Right lobe of liver (tissue), 6 donors: ENCODE measurements at regions not wholly inside any gene's neighbourhood (a gene's known extent, or its start where the extent isn't known, plus 50 kb on each side); places are given as distances from the start of the nearest gene placed in this dataset.
"Not testable (repeated sequence)": the region's sequence is repeated elsewhere in the genome, so short reads cannot be mapped to it uniquely, and the experiment has no call there.

Source experiments
- ATAC-seq, 4 donors: fragments of 200-7000 bp; cut with Tn5 transposase; one replicate each; pipeline ENCODE4 v1.9.1; 2020; ENCODE audit warnings: mild to moderate bottlenecking in 4 of 4, moderate library complexity in 4 of 4
- DNase-seq, 3 donors: peaks; one replicate each; pipeline ENCODE4 v3.0.0-alpha.2; 2020
- H3K27ac ChIP-seq, 3 donors: fragments of 200-600 bp; one replicate each; pipeline ENCODE4 v1.8.0; 2022
- H3K27me3 ChIP-seq, 2 donors: fragments of 200-600 bp; one replicate each; pipeline ENCODE4 v1.8.0; 2022
- H3K36me3 ChIP-seq, 4 donors: fragments of 200-600 bp; sonication (generic) in 1 of 4; one replicate each; pipeline versions ENCODE4 v1.5.1 to v1.8.0; 2017 to 2022; ENCODE audit warnings: control low read depth in 1 of 4
- H3K4me1 ChIP-seq, 4 donors: fragments of 200-600 bp; sonication (generic) in 1 of 4; one replicate each; pipeline versions ENCODE4 v1.5.1 to v1.8.0; 2017 to 2022; ENCODE audit warnings: control low read depth in 1 of 4
- H3K4me3 ChIP-seq, 3 donors: fragments of 200-600 bp; one replicate each; pipeline ENCODE4 v1.8.0; 2022
- H3K9me3 ChIP-seq, 4 donors: fragments of 200-600 bp; sonication (generic) in 1 of 4; one replicate each; pipeline versions ENCODE4 v1.5.1 to v1.8.0; 2017 to 2022; ENCODE audit warnings: control low read depth in 1 of 4
- CTCF ChIP-seq, 4 donors: fragments of 200-600 bp in 3 of 4; fragments of 450-650 bp in 1 of 4; IDR thresholded peaks; one replicate each; pipeline versions ENCODE4 v1.5.1 to v1.8.0; 2016 to 2022; ENCODE audit warnings: antibody characterized with exemption in 4 of 4, mild to moderate bottlenecking in 2 of 4
- POLR2A ChIP-seq: fragments of 450-650 bp; IDR thresholded peaks from one replicate; pipeline ENCODE4 v1.6.1; 2017; ENCODE audit warnings: antibody characterized with exemption, mild to moderate bottlenecking
- WGBS: methylation state at CpG from one replicate; pipeline ENCODE4 v1.1.6; 2018; ENCODE audit warnings: low coverage, low lambda C conversion rate; ENCODE audit not compliant: insufficient coverage; ENCODE audit errors: missing lambda C conversion rate; 5-methylcytosine and 5-hydroxymethylcytosine counted together
- intact Hi-C, 2 donors: fragments of 100-400 bp; cut with DNase I; formaldehyde crosslinking; loops; one replicate each; pipeline versions ENCODE4 v1.11.2 to v1.14.1; 2022
- donor health status: DM: no; HTN: yes; CAD: no.
- donor health status: DM: no; HTN: no; CAD: no.
- donor health status: DM: no; HTN: no; CAD: no.
- donor health status: DM: no; HTN: yes; CAD: no.
- donor health status: DM: no; HTN: yes; CAD: no.

- H3K9me3 ChIP-seq, result no peaks in the 10 kb centered on the region
- DNase-seq (no peak), ATAC-seq (no peak)
- 40% methylated on average over 1 of the region's 1 CpG for WGBS
- intact Hi-C loops, result no loop called here
- TF ChIP-seq POLR2A, result no peak
- no peak for TF ChIP-seq CTCF (IDR thresholded peaks at IDR 0.05)
- no peak overlapping the region for H3K4me3 ChIP-seq
- no peaks in the 10 kb centered on the region for H3K27me3 ChIP-seq
- H3K36me3 ChIP-seq, result no peaks in the 10 kb centered on the region
- H3K4me1 ChIP-seq, result no peaks in the 10 kb centered on the region
- no peak overlapping the region for H3K27ac ChIP-seq
These were observed 835.4 kb upstream of the GBE1 start for GRCh38 chr3:82596805-82597204.

DNA sequence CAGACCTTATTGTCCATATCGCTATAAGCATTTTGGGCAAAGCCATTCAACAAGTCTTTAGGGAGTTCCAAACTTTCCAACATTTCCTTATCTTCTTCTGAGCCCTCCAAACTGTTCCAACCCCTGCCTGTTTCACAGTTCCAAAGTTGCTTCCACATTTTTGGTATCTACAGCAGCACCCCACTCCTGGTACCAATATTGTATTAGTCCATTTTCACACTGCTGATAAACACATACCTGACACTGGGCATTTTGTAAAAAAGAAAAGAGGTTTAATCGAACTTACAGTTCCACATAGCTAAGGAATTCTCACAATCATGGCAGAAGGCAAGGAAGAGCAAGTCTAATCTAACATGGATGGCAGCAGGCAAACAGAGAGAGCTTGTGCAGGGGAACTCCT, 834.1 kb upstream of the GBE1 start:
- intact Hi-C loops, result no loop called here

DNA sequence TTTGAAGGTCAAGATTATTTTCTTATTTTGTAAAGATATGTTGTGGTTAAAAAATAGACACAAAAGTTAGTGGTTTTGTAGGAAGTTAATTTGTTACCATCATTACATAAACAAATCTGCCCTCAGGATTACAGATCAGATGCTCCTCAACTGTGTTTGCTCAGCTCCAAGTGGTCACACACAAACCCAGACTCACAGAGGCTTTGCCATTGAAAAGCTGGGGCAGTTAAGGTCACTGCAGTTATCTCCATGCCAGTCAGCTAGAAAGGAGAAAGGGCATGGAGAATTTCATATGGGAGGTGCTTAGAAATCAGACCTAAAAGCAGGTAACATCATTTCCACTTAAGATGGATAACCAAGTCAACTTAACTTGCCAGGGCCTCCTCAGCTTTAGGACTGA, 825.7 kb upstream of the GBE1 start:
- Histone ChIP-seq H3K4me1 (no peaks in the 10 kb centered on the region), H3K4me3 (no peak overlapping the region), H3K36me3 (no peaks in the 10 kb centered on the region), H3K27me3 (no peaks in the 10 kb centered on the region), H3K9me3 (no peaks in the 10 kb centered on the region), H3K27ac (no peak overlapping the region)
- intact Hi-C loops, result no loop called here
- DNase-seq, result no peak
- TF ChIP-seq POLR2A (no peak), CTCF (IDR thresholded peaks at IDR 0.05) (no peak)
- peak in 1 of 4 donors; percentile 41 for ATAC-seq

More for the DNA sequence above, 834.1 kb upstream of the GBE1 start:
- Histone ChIP-seq H3K27me3 (no peaks in the 10 kb centered on the region), H3K27ac (no peak overlapping the region), H3K4me1 (no peaks in the 10 kb centered on the region), H3K4me3 (no peak overlapping the region), H3K36me3 (no peaks in the 10 kb centered on the region), H3K9me3 (no peaks in the 10 kb centered on the region)
- DNase-seq (no peak), ATAC-seq (no peak)
- 83% methylated on average over 2 of the region's 2 CpGs for WGBS
- no peak for TF ChIP-seq POLR2A
- TF ChIP-seq CTCF (IDR thresholded peaks at IDR 0.05), result no peak

- DNase-seq (no peak), ATAC-seq (no peak)
- H3K36me3 ChIP-seq, result no peaks in the 10 kb centered on the region
- TF ChIP-seq CTCF (IDR thresholded peaks at IDR 0.05) (no peak), POLR2A (no peak)
- 29% methylated on average over 3 of the region's 3 CpGs for WGBS
- H3K4me1 ChIP-seq, result no peaks in the 10 kb centered on the region
- H3K27me3 ChIP-seq, result no peaks in the 10 kb centered on the region
- H3K27ac ChIP-seq, result no peak overlapping the region
- intact Hi-C loops, result no loop called here
- no peaks in the 10 kb centered on the region for H3K9me3 ChIP-seq
- H3K4me3 ChIP-seq, result no peak overlapping the region
These were observed 825.0 kb upstream of the GBE1 start for GRCh38 chr3:82586414-82586813.

- H3K36me3 ChIP-seq, H3K4me1 ChIP-seq, H3K4me3 ChIP-seq, H3K27ac ChIP-seq, intact Hi-C loops, H3K9me3 ChIP-seq, H3K27me3 ChIP-seq, DNase-seq, ATAC-seq: not testable (repeated sequence)
- WGBS, result 46% methylated on average over 5 of the region's 5 CpGs
These were observed 824.6 kb upstream of the GBE1 start for GRCh38 chr3:82586002-82586401.

DNA sequence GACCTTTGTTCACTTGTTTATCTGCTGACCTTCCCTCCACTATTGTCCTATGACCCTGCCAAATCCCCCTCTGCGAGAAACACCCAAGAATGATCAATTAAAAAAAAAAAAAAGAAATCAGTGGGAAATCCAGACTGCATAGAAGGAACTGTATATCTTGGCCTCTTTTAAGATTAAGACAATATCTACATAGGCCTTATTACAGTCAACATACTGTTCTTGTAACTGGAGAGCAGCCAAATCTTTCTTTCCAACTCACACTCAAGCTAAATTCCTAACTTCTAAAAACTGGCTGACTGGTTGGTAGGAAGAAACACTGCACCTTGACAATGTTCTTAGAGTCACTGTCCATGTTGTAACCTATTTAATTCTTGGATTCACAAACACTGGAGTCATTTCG, 824.1 kb upstream of the GBE1 start:
- H3K4me3 ChIP-seq, intact Hi-C loops, H3K27me3 ChIP-seq, H3K36me3 ChIP-seq, H3K27ac ChIP-seq, H3K4me1 ChIP-seq, H3K9me3 ChIP-seq, DNase-seq, ATAC-seq: not testable (repeated sequence)
- 31% methylated on average over 2 of the region's 2 CpGs for WGBS

DNA sequence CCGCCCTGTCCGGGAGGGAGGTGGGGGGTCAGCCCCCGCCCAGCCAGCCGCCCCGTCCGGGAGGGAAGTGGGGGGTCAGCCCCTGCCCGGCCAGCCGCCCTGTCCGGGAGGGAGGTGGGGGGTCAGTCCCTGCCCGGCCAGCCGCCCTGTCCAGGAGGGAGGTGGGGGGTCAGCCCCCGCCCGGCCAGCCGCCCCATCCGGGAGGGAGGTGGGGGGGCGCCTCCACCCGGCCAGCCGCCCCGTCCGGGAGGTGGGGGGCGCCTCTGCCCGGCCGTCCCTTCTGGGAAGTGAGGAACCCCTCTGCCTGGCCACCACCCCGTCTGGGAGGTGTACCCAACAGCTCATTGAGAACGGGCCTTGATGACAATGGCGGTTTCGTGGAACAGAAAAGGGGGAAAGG, 823.4 kb upstream of the GBE1 start:
- ATAC-seq, H3K27me3 ChIP-seq, intact Hi-C loops, H3K4me3 ChIP-seq, H3K36me3 ChIP-seq, H3K9me3 ChIP-seq, H3K4me1 ChIP-seq, DNase-seq, H3K27ac ChIP-seq: not testable (repeated sequence)
- WGBS, result 67% methylated on average over 1 of the region's 27 CpGs

- H3K36me3 ChIP-seq, H3K9me3 ChIP-seq, H3K27ac ChIP-seq, H3K4me1 ChIP-seq, H3K27me3 ChIP-seq, intact Hi-C loops, H3K4me3 ChIP-seq, DNase-seq, ATAC-seq: not testable (repeated sequence)
- 80% methylated on average over 1 of the region's 25 CpGs for WGBS
These were observed 823.0 kb upstream of the GBE1 start for GRCh38 chr3:82584415-82584814.
